HG03039 (cell line): ENCODE measurements at regions not wholly inside any gene's neighbourhood (a gene's known extent, or its start where the extent isn't known, plus 50 kb on each side); places are given as distances from the start of the nearest gene placed in this dataset.
"Not testable (repeated sequence)": the region's sequence is repeated elsewhere in the genome, so short reads cannot be mapped to it uniquely, and the experiment has no call there.

Experiments used
- ATAC-seq: cut with Tn5 transposase; IDR thresholded peaks from one replicate; pipeline ENCODE4 v1.9.1; 2021; ENCODE audit warnings: mild to moderate bottlenecking, moderate library complexity; ENCODE audit not compliant: unreplicated experiment

- no peak for ATAC-seq
Measured at GRCh38 chr5:159493696-159494095, 163.4 kb upstream of the IL12B start.

GRCh38 chr5:159496773-159497172, 166.5 kb upstream of the IL12B start:
- ATAC-seq, result no peak

GRCh38 chr5:159497221-159497620, 166.9 kb upstream of the IL12B start:
- no peak for ATAC-seq

GRCh38 chr5:159498630-159499029, 168.3 kb upstream of the IL12B start:
- no peak for ATAC-seq

- not testable (repeated sequence) for ATAC-seq
Measured at GRCh38 chr5:159502116-159502515, 171.8 kb upstream of the IL12B start.

GRCh38 chr5:159503236-159503635, 172.9 kb upstream of the IL12B start:
- no peak for ATAC-seq

- ATAC-seq, result no peak
Measured at GRCh38 chr5:159504106-159504856, 174.0 kb upstream of the IL12B start.

GRCh38 chr5:159504857-159505304, 174.6 kb upstream of the IL12B start:
- ATAC-seq, result no peak

GRCh38 chr5:159507055-159507454, 176.8 kb upstream of the IL12B start:
- no peak for ATAC-seq

GRCh38 chr5:159507661-159508060, 177.4 kb upstream of the IL12B start:
- ATAC-seq, result no peak

- ATAC-seq, result no peak
Measured at GRCh38 chr5:159508344-159508743, 178.1 kb upstream of the IL12B start.

- no peak for ATAC-seq
Measured at GRCh38 chr5:159509002-159509660, 178.8 kb upstream of the IL12B start.

GRCh38 chr5:159510282-159510681, 180.0 kb upstream of the IL12B start:
- ATAC-seq, result no peak

- ATAC-seq, result no peak
Measured at GRCh38 chr5:159511570-159511969, 181.3 kb upstream of the IL12B start.

GRCh38 chr5:159512064-159512463, 181.8 kb upstream of the IL12B start:
- ATAC-seq, result no peak

- ATAC-seq, result no peak
Measured at GRCh38 chr5:159514229-159514810, 184.0 kb upstream of the IL12B start.

GRCh38 chr5:159515197-159515596, 184.9 kb upstream of the IL12B start:
- no peak for ATAC-seq

- no peak for ATAC-seq
Measured at GRCh38 chr5:159515909-159516415, 185.7 kb upstream of the IL12B start.

- ATAC-seq, result no peak
Measured at GRCh38 chr5:159518371-159518770, 188.1 kb upstream of the IL12B start.

GRCh38 chr5:159519365-159519764, 189.1 kb upstream of the IL12B start:
- no peak for ATAC-seq

- ATAC-seq, result no peak
Measured at GRCh38 chr5:159522841-159523240, 192.6 kb upstream of the IL12B start.

GRCh38 chr5:159524279-159524678, 194.0 kb upstream of the IL12B start:
- ATAC-seq, result not testable (repeated sequence)
